ENCODE measurements at regions not wholly inside any gene's neighbourhood (a gene's known extent, or its start where the extent isn't known, plus 50 kb on each side); places are given as distances from the start of the nearest gene placed in this dataset.

- ATAC-seq (no peak), DNase-seq (ENCODE audit: low spot score) (no peak)
- intact Hi-C loops (cut with DNase I) = no loop called here
Observed at GRCh38 chr9:85431339-85432102, 310.2 kb downstream of the AGTPBP1 start.

GRCh38 chr9:85430659-85431338 is 311.0 kb downstream of the AGTPBP1 start:
- intact Hi-C loops (cut with DNase I) = no loop called here
- peak; percentile 52 for ATAC-seq
- DNase-seq (ENCODE audit: low spot score) = no peak

- intact Hi-C loops (cut with DNase I) = no loop called here
- ATAC-seq (no peak), DNase-seq (ENCODE audit: low spot score) (no peak)
Observed at GRCh38 chr9:85428230-85428629, 313.5 kb downstream of the AGTPBP1 start.

GRCh38 chr9:85427772-85428171 is 314.0 kb downstream of the AGTPBP1 start:
- intact Hi-C loops (cut with DNase I) = no loop called here
- DNase-seq (ENCODE audit: low spot score) (no peak), ATAC-seq (no peak)

- ATAC-seq (peak; percentile 59), DNase-seq (ENCODE audit: low spot score) (peak; percentile 78)
- intact Hi-C loops (cut with DNase I) = no loop called here
Observed at GRCh38 chr9:85425153-85425611, 316.6 kb downstream of the AGTPBP1 start.

- DNase-seq (ENCODE audit: low spot score) = no peak
- intact Hi-C loops (cut with DNase I) = no loop called here
- ATAC-seq = no peak
Observed at GRCh38 chr9:85423422-85423821, 318.3 kb downstream of the AGTPBP1 start.

GRCh38 chr9:85421641-85422040 is 320.1 kb downstream of the AGTPBP1 start:
- intact Hi-C loops (cut with DNase I) = no loop called here
- no peak for ATAC-seq
- no peak for DNase-seq (ENCODE audit: low spot score)

- DNase-seq (ENCODE audit: low spot score) (no peak), ATAC-seq (no peak)
- intact Hi-C loops (cut with DNase I) = no loop called here
Observed at GRCh38 chr9:85420750-85421149, 321.0 kb downstream of the AGTPBP1 start.

- intact Hi-C loops (cut with DNase I) = loop anchor here (10.0 kb wide), 1 partner anchor 763 kb away; no protein-coding TSS in a partner anchor
- DNase-seq (ENCODE audit: low spot score) = no peak
Observed at GRCh38 chr9:85417674-85418073, 324.1 kb downstream of the AGTPBP1 start.

GRCh38 chr9:85416715-85417114 is 325.0 kb downstream of the AGTPBP1 start:
- ATAC-seq (no peak), DNase-seq (ENCODE audit: low spot score) (no peak)
- intact Hi-C loops (cut with DNase I) = loop anchor here (10.0 kb wide), 1 partner anchor 762 kb away; no protein-coding TSS in a partner anchor

More at GRCh38 chr9:85417674-85418073, 324.1 kb downstream of the AGTPBP1 start:
- ATAC-seq = no peak

GRCh38 chr9:85414390-85414789 is 327.4 kb downstream of the AGTPBP1 start:
- intact Hi-C loops (cut with DNase I) = loop anchor here (10.0 kb wide), 1 partner anchor 760 kb away; no protein-coding TSS in a partner anchor
- ATAC-seq (no peak), DNase-seq (ENCODE audit: low spot score) (no peak)

- ATAC-seq (no peak), DNase-seq (ENCODE audit: low spot score) (no peak)
- intact Hi-C loops (cut with DNase I) = no loop called here
Observed at GRCh38 chr9:85408494-85408893, 333.3 kb downstream of the AGTPBP1 start.

- intact Hi-C loops (cut with DNase I) = no loop called here
- DNase-seq (ENCODE audit: low spot score) (no peak), ATAC-seq (no peak)
Observed at GRCh38 chr9:85405566-85405950, 336.2 kb downstream of the AGTPBP1 start.

- DNase-seq (ENCODE audit: low spot score) (no peak), ATAC-seq (no peak)
- intact Hi-C loops (cut with DNase I) = no loop called here
Observed at GRCh38 chr9:85404911-85405565, 336.7 kb downstream of the AGTPBP1 start.

GRCh38 chr9:85402551-85402950 is 339.2 kb downstream of the AGTPBP1 start:
- ATAC-seq = no peak
- intact Hi-C loops (cut with DNase I) = no loop called here
- no peak for DNase-seq (ENCODE audit: low spot score)

- no peak for DNase-seq (ENCODE audit: low spot score)
- no peak for ATAC-seq
- intact Hi-C loops (cut with DNase I) = no loop called here
Observed at GRCh38 chr9:85401998-85402397, 339.8 kb downstream of the AGTPBP1 start.

GRCh38 chr9:85397005-85397404 is 344.7 kb downstream of the AGTPBP1 start:
- intact Hi-C loops (cut with DNase I) = no loop called here
- no peak for ATAC-seq
- DNase-seq (ENCODE audit: low spot score) = no peak

GRCh38 chr9:85392260-85392659 is 349.5 kb downstream of the AGTPBP1 start:
- intact Hi-C loops (cut with DNase I) = no loop called here
- no peak for ATAC-seq
- no peak for DNase-seq (ENCODE audit: low spot score)

- no peak for DNase-seq (ENCODE audit: low spot score)
- ATAC-seq = no peak
- intact Hi-C loops (cut with DNase I) = no loop called here
Observed at GRCh38 chr9:85377731-85378289, 363.9 kb downstream of the AGTPBP1 start.

GRCh38 chr9:85368781-85369180 is 373.0 kb downstream of the AGTPBP1 start:
- no peak for ATAC-seq
- intact Hi-C loops (cut with DNase I) = no loop called here
- DNase-seq (ENCODE audit: low spot score) = no peak

Measured in sciatic nerve (tissue), 2 donors.